SK-N-SH treated with all-trans-retinoic acid at 6 μM for 48 hours (cell line): ENCODE measurements at regions not wholly inside any gene's neighbourhood (a gene's known extent, or its start where the extent isn't known, plus 50 kb on each side); places are given as distances from the start of the nearest gene placed in this dataset.

ENCODE experiments used
- ATAC-seq: fragments of 200-7000 bp; cut with Tn5 transposase; 3 replicates; pipeline ENCODE4 v1.9.1; 2020; ENCODE audit warnings: mild to moderate bottlenecking, moderate library complexity
- ARNTL ChIP-seq: fragments of 450-650 bp; formaldehyde crosslinking; IDR thresholded peaks from 2 replicates; pipeline ENCODE4 v1.5.0; 2020; ENCODE audit warnings: low read depth, mild to moderate bottlenecking, moderate library complexity, borderline replicate concordance
- BACH2 ChIP-seq: fragments of 250-450 bp; sonication (Bioruptor Pico); IDR thresholded peaks from 2 replicates; pipeline ENCODE4 v1.9.0; 2021; ENCODE audit warnings: mild to moderate bottlenecking, borderline replicate concordance
- CSDC2 ChIP-seq: fragments of 250-450 bp; sonication (Bioruptor Pico); IDR thresholded peaks from 2 replicates; pipeline ENCODE4 v1.5.0; 2020; ENCODE audit warnings: mild to moderate bottlenecking, moderate library complexity
- ESRRG ChIP-seq: fragments of 250-450 bp; sonication (Bioruptor Pico); IDR thresholded peaks from 2 replicates; pipeline ENCODE4 v1.6.1; 2021; ENCODE audit warnings: mild to moderate bottlenecking
- GLIS3 ChIP-seq: fragments of 250-450 bp; sonication (Bioruptor Pico); IDR thresholded peaks from 2 replicates; pipeline ENCODE4 v1.5.0; 2020; ENCODE audit warnings: mild to moderate bottlenecking, moderate library complexity
- ISL1 ChIP-seq: fragments of 250-450 bp; sonication (Bioruptor Pico); IDR thresholded peaks from 2 replicates; pipeline ENCODE4 v2.1.2; 2022; ENCODE audit warnings: mild to moderate bottlenecking, moderate library complexity
- PPARA ChIP-seq: fragments of 250-450 bp; sonication (Bioruptor Pico); IDR thresholded peaks from 2 replicates; pipeline ENCODE4 v1.5.0; 2020; ENCODE audit warnings: mild to moderate bottlenecking, borderline replicate concordance
- RARB ChIP-seq: fragments of 250-450 bp; sonication (Bioruptor Pico); IDR thresholded peaks from 2 replicates; pipeline ENCODE4 v1.8.0; 2021; ENCODE audit warnings: mild to moderate bottlenecking, moderate library complexity
- SNAI2 ChIP-seq: fragments of 250-450 bp; sonication (Bioruptor Pico); IDR thresholded peaks from 2 replicates; pipeline ENCODE4 v1.5.0; 2020; ENCODE audit warnings: mild to moderate bottlenecking, moderate library complexity
- TCF4 ChIP-seq: fragments of 250-450 bp; sonication (Bioruptor Pico); IDR thresholded peaks from 2 replicates; pipeline ENCODE4 v1.8.0; 2021; ENCODE audit warnings: mild to moderate bottlenecking, moderate library complexity, borderline replicate concordance
- TOX ChIP-seq: fragments of 250-450 bp; sonication (Bioruptor Pico); IDR thresholded peaks from 2 replicates; pipeline ENCODE4 v1.8.0; 2021; ENCODE audit warnings: mild to moderate bottlenecking, moderate library complexity, borderline replicate concordance
- ZC3H10 ChIP-seq: fragments of 250-450 bp; sonication (Bioruptor Pico); IDR thresholded peaks from 2 replicates; pipeline ENCODE4 v1.5.1; 2021; ENCODE audit warnings: mild to moderate bottlenecking, moderate library complexity
- ZFP3 ChIP-seq: fragments of 250-450 bp; sonication (Bioruptor Pico); IDR thresholded peaks from 2 replicates; pipeline ENCODE4 v1.5.0; 2020; ENCODE audit warnings: mild to moderate bottlenecking, moderate library complexity
- ZFP30 ChIP-seq: fragments of 450-650 bp; formaldehyde crosslinking; IDR thresholded peaks from 2 replicates; pipeline ENCODE4 v1.5.0; 2022; ENCODE audit warnings: mild to moderate bottlenecking, moderate library complexity
- ZNF565 ChIP-seq: fragments of 450-650 bp; formaldehyde crosslinking; conservative IDR thresholded peaks from 2 replicates; pipeline ENCODE4 v1.5.0; 2020; ENCODE audit warnings: low read depth, mild to moderate bottlenecking, moderate library complexity
- ZNF70 ChIP-seq: fragments of 450-650 bp; formaldehyde crosslinking; IDR thresholded peaks from 2 replicates; pipeline ENCODE4 v1.5.0; 2020; ENCODE audit warnings: mild to moderate bottlenecking, moderate library complexity
- ZNF8 ChIP-seq: fragments of 450-650 bp; formaldehyde crosslinking; IDR thresholded peaks from 2 replicates; pipeline ENCODE4 v1.5.0; 2020; ENCODE audit warnings: mild to moderate bottlenecking, moderate library complexity
- TF ChIP-seq, protein P1 (sequence below): fragments of 250-450 bp; sonication (Bioruptor Pico); IDR thresholded peaks from 2 replicates; pipeline ENCODE4 v1.8.0; 2020; ENCODE audit warnings: mild to moderate bottlenecking, moderate library complexity, borderline replicate concordance
- TF ChIP-seq, protein P2 (sequence below): fragments of 250-450 bp; sonication (Bioruptor Pico); IDR thresholded peaks from 2 replicates; pipeline ENCODE4 v1.5.1; 2021; ENCODE audit warnings: mild to moderate bottlenecking, moderate library complexity
- TF ChIP-seq, protein P3 (sequence below): fragments of 250-450 bp; sonication (Bioruptor Pico); IDR thresholded peaks from 2 replicates; pipeline ENCODE4 v1.5.1; 2020; ENCODE audit warnings: low read depth, mild to moderate bottlenecking, moderate library complexity
- TF ChIP-seq, protein P4 (sequence below): fragments of 250-450 bp; sonication (Bioruptor Pico); IDR thresholded peaks from 2 replicates; pipeline ENCODE4 v1.8.0; 2021; ENCODE audit warnings: low read depth, mild to moderate bottlenecking, moderate library complexity, borderline replicate concordance
- TF ChIP-seq, protein P5 (sequence below): fragments of 250-450 bp; sonication (Bioruptor Pico); IDR thresholded peaks from 2 replicates; pipeline ENCODE4 v1.5.0; 2020; ENCODE audit warnings: mild to moderate bottlenecking, moderate library complexity

DNA sequence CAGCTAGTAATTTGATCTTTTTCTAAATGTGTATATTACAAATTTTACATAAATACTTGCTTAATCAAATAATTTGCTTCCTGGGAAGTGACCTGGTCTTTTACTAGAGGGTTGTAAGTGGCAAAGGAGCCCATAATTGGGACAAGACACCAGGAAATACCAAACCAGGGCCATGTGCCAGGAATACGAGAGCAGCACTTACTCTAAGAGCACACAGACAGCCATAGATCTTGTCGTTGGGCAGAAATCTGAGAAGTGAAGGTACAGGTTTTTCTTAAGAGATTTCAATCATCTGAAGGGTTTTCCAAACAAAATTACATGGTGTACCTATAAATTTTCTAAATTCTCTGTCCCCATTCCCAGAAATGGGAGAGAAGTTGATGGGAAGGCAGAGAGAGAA is 179.3 kb downstream of the HINT1 start (continued):
- TF ChIP-seq, protein P1, sequence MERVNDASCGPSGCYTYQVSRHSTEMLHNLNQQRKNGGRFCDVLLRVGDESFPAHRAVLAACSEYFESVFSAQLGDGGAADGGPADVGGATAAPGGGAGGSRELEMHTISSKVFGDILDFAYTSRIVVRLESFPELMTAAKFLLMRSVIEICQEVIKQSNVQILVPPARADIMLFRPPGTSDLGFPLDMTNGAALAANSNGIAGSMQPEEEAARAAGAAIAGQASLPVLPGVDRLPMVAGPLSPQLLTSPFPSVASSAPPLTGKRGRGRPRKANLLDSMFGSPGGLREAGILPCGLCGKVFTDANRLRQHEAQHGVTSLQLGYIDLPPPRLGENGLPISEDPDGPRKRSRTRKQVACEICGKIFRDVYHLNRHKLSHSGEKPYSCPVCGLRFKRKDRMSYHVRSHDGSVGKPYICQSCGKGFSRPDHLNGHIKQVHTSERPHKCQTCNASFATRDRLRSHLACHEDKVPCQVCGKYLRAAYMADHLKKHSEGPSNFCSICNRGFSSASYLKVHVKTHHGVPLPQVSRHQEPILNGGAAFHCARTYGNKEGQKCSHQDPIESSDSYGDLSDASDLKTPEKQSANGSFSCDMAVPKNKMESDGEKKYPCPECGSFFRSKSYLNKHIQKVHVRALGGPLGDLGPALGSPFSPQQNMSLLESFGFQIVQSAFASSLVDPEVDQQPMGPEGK (CRISPR knock-in tag): no peak
- no peak for TF ChIP-seq TCF4 (CRISPR knock-in tag)
- TF ChIP-seq, protein P2, sequence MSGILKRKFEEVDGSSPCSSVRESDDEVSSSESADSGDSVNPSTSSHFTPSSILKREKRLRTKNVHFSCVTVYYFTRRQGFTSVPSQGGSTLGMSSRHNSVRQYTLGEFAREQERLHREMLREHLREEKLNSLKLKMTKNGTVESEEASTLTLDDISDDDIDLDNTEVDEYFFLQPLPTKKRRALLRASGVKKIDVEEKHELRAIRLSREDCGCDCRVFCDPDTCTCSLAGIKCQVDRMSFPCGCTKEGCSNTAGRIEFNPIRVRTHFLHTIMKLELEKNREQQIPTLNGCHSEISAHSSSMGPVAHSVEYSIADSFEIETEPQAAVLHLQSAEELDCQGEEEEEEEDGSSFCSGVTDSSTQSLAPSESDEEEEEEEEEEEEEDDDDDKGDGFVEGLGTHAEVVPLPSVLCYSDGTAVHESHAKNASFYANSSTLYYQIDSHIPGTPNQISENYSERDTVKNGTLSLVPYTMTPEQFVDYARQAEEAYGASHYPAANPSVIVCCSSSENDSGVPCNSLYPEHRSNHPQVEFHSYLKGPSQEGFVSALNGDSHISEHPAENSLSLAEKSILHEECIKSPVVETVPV (CRISPR knock-in tag): no peak

DNA sequence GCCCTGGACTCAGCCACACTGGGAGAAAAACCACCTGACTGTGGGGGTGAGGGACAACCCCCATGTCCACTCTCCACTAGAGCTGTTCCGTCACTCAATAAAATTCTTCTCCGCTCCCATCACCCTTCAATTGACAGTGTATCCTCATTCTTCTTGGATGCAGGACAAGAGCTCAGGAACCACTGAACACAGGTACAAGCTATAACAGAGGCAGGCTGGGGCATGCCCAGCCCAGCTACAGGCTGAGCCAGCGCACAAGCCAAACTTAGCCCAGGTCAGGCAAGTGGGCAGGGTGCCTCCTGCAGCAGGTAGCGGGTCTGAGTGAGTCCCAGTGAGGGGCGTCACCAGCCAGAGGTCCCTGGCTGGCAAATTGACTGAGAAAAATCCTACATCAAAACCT is 183.4 kb downstream of the HINT1 start:
- ATAC-seq: no peak
- TF ChIP-seq GLIS3 (CRISPR knock-in tag): no peak
- TF ChIP-seq, protein P1 (CRISPR knock-in tag): no peak

DNA sequence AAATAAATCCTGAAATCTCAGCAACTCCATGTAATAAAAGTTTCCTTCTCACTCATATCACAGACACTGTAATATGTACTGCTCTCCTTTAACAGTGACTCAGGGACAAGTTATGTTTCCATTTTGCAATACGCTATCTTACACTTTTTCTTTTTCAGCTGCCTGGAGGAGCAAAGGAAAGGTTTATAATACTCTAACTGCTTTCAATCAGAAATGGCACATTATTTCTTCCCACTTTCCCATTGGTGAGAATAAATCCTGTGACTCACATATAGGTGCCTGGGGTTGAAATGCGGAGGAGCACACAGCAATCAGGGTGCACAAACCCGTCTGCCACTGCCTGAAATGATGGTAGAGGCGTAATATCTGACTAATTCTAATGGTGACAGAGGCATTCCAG is 186.6 kb downstream of the HINT1 start:
- ATAC-seq: peak; percentile 88
- TF ChIP-seq ZNF70: no peak
- no peak for TF ChIP-seq TOX (CRISPR knock-in tag)
- no peak for TF ChIP-seq ZFP3 (CRISPR knock-in tag)
- TF ChIP-seq, protein P3, sequence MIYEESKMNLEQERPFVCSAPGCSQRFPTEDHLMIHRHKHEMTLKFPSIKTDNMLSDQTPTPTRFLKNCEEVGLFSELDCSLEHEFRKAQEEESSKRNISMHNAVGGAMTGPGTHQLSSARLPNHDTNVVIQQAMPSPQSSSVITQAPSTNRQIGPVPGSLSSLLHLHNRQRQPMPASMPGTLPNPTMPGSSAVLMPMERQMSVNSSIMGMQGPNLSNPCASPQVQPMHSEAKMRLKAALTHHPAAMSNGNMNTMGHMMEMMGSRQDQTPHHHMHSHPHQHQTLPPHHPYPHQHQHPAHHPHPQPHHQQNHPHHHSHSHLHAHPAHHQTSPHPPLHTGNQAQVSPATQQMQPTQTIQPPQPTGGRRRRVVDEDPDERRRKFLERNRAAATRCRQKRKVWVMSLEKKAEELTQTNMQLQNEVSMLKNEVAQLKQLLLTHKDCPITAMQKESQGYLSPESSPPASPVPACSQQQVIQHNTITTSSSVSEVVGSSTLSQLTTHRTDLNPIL (CRISPR knock-in tag): no peak
- TF ChIP-seq, protein P2 (CRISPR knock-in tag): no peak
- no peak for TF ChIP-seq ZNF8
- no peak for TF ChIP-seq ISL1 (CRISPR knock-in tag)
- no peak for TF ChIP-seq ESRRG
- TF ChIP-seq BACH2 (CRISPR knock-in tag): no peak
- no peak for TF ChIP-seq ZC3H10 (CRISPR knock-in tag)
- TF ChIP-seq GLIS3 (CRISPR knock-in tag): no peak
- TF ChIP-seq, protein P4, sequence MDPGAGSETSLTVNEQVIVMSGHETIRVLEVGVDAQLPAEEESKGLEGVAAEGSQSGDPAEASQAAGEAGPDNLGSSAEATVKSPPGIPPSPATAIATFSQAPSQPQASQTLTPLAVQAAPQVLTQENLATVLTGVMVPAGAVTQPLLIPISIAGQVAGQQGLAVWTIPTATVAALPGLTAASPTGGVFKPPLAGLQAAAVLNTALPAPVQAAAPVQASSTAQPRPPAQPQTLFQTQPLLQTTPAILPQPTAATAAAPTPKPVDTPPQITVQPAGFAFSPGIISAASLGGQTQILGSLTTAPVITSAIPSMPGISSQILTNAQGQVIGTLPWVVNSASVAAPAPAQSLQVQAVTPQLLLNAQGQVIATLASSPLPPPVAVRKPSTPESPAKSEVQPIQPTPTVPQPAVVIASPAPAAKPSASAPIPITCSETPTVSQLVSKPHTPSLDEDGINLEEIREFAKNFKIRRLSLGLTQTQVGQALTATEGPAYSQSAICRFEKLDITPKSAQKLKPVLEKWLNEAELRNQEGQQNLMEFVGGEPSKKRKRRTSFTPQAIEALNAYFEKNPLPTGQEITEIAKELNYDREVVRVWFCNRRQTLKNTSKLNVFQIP (CRISPR knock-in tag): no peak
- TF ChIP-seq CSDC2 (CRISPR knock-in tag): no peak
- no peak for TF ChIP-seq PPARA (CRISPR knock-in tag)
- TF ChIP-seq ARNTL: no peak
- TF ChIP-seq ZFP30 (CRISPR knock-in tag): no peak

DNA sequence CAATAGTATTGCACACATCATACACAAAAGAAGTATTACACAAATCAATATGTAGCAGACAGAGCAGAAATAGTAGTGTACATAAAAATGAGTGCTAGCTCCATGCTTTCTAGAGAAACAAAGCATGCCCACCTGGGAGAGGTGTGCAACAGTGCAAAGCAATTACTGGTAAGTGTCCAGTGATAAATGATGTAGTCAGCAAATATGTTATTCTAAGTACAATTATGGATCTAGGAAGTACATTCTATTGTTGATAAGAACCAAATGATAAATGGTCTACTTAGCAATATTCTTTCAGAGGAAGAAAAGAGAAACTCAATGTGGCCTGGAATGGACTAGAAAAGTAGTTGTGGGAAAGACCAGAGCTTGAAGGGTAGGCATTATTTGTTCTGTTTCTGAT is 188.6 kb downstream of the HINT1 start:
- TF ChIP-seq BACH2 (CRISPR knock-in tag): no peak
- no peak for TF ChIP-seq TCF4 (CRISPR knock-in tag)
- TF ChIP-seq, protein P5, sequence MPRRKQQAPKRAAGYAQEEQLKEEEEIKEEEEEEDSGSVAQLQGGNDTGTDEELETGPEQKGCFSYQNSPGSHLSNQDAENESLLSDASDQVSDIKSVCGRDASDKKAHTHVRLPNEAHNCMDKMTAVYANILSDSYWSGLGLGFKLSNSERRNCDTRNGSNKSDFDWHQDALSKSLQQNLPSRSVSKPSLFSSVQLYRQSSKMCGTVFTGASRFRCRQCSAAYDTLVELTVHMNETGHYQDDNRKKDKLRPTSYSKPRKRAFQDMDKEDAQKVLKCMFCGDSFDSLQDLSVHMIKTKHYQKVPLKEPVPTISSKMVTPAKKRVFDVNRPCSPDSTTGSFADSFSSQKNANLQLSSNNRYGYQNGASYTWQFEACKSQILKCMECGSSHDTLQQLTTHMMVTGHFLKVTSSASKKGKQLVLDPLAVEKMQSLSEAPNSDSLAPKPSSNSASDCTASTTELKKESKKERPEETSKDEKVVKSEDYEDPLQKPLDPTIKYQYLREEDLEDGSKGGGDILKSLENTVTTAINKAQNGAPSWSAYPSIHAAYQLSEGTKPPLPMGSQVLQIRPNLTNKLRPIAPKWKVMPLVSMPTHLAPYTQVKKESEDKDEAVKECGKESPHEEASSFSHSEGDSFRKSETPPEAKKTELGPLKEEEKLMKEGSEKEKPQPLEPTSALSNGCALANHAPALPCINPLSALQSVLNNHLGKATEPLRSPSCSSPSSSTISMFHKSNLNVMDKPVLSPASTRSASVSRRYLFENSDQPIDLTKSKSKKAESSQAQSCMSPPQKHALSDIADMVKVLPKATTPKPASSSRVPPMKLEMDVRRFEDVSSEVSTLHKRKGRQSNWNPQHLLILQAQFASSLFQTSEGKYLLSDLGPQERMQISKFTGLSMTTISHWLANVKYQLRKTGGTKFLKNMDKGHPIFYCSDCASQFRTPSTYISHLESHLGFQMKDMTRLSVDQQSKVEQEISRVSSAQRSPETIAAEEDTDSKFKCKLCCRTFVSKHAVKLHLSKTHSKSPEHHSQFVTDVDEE (CRISPR knock-in tag): no peak
- TF ChIP-seq ZFP3 (CRISPR knock-in tag): no peak
- TF ChIP-seq RARB: no peak
- no peak for TF ChIP-seq ZC3H10 (CRISPR knock-in tag)
- no peak for TF ChIP-seq ARNTL
- TF ChIP-seq ZNF70: no peak
- TF ChIP-seq ZNF565 (CRISPR knock-in tag): no peak
- TF ChIP-seq ESRRG: no peak
- TF ChIP-seq, protein P4 (CRISPR knock-in tag): no peak
- TF ChIP-seq ISL1 (CRISPR knock-in tag): no peak
- TF ChIP-seq ZFP30 (CRISPR knock-in tag): no peak
- no peak for TF ChIP-seq SNAI2
- no peak for ATAC-seq
